Choroid plexus epithelial cell (primary cell): ENCODE measurements at regions not wholly inside any gene's neighbourhood (a gene's known extent, or its start where the extent isn't known, plus 50 kb on each side); places are given as distances from the start of the nearest gene placed in this dataset.

ENCODE experiments used
- DNase-seq: peaks from one replicate; pipeline ENCODE4 v3.0.0-alpha.2; 2010; ENCODE audit warnings: low read depth
- H3K4me3 ChIP-seq: 2 replicates; pipeline ENCODE4 v1.5.1; 2011; ENCODE audit warnings: low read depth, mild to moderate bottlenecking, control low read depth, low read length, moderate library complexity
- TF ChIP-seq, protein P1 (sequence below): conservative IDR thresholded peaks from 2 replicates; pipeline ENCODE4 v1.5.1; 2011; ENCODE audit warnings: low read depth, mild to moderate bottlenecking, control low read depth, inconsistent platforms, low read length, moderate library complexity

DNA sequence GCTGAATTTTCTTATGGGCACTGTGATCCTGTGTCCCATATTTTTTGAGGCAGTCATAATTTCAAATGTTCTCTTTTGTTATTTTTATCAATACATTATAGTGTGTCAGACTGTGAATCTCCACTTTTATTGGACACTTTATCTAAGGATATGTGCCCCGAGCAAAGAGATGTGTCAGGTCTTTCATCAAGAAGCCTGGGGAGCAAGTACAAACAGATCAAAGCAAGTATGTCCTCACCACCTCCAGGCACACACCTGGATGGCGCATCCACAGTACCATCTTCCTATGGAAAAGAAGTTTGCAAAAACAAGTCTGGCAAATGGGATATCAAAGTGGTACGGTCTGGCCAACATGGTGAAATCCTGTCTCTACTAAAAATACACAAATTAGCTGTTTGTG lies 81.0 kb upstream of the ZNF236 start:
- TF ChIP-seq, protein P1, sequence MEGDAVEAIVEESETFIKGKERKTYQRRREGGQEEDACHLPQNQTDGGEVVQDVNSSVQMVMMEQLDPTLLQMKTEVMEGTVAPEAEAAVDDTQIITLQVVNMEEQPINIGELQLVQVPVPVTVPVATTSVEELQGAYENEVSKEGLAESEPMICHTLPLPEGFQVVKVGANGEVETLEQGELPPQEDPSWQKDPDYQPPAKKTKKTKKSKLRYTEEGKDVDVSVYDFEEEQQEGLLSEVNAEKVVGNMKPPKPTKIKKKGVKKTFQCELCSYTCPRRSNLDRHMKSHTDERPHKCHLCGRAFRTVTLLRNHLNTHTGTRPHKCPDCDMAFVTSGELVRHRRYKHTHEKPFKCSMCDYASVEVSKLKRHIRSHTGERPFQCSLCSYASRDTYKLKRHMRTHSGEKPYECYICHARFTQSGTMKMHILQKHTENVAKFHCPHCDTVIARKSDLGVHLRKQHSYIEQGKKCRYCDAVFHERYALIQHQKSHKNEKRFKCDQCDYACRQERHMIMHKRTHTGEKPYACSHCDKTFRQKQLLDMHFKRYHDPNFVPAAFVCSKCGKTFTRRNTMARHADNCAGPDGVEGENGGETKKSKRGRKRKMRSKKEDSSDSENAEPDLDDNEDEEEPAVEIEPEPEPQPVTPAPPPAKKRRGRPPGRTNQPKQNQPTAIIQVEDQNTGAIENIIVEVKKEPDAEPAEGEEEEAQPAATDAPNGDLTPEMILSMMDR = no peak
- no peak overlapping the region for H3K4me3 ChIP-seq
- no peak for DNase-seq

DNA sequence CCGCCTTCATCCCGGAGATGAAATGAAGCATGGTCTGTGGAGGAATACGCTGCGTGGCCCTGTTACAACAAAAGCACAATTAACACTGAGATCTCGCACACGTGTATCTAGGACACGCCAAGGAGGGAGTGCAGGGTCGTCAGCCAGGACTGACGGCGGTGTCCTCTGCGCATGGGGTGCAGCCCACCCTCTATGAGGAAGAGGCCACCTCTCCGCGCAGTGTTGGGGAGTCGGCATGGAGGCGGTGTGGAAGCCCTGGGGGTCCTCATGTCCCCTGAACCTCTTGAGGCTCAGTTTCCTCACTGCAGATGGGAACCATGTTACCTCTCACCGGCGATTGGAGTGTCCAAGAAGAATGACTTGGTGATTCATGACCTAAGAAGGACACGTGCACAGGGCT lies 86.0 kb upstream of the ZNF236 start:
- TF ChIP-seq, protein P1 = no peak
- no peak overlapping the region for H3K4me3 ChIP-seq
- DNase-seq = no peak

DNA sequence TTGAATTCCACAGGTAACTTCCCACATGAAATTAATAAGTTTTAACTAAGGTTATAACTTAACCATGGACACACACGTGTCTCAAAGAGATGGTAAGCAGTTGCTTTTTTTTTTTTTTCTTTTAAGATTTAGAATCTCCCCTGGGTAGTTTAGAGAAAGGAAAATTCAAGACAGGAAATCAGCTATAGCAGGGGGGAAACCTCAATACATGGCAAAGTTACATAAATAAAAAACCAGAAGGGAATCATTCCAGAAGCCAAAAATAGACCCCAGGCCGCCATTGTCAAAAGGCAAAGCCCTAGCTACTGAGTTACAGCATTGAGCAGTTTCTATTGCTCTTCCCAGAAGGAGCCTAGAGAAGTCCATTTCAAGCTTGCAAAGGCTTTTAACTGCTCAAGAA lies 91.5 kb upstream of the ZNF236 start:
- DNase-seq = no peak
- TF ChIP-seq, protein P1 = no peak
- H3K4me3 ChIP-seq = no peak overlapping the region

DNA sequence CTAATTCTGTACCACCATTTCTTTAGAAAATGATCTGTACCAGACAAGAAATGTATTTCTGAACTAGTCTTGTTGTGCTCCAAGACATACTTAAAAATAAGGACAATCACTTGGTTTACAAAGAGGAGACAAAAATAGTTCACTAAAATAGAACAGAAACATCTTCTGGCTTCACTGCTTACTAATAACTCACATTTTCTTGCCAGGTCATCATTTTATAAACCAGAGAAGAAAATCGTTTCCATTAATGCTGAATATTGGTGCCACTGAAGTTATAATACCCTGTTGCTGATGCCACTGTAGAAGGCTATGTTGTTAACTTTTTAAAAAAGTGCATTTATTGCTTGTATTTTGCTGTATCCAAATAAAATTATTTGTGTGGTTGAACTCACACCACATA lies 94.8 kb upstream of the ZNF236 start:
- TF ChIP-seq, protein P1 = no peak
- no peak for DNase-seq
- H3K4me3 ChIP-seq = no peak overlapping the region

DNA sequence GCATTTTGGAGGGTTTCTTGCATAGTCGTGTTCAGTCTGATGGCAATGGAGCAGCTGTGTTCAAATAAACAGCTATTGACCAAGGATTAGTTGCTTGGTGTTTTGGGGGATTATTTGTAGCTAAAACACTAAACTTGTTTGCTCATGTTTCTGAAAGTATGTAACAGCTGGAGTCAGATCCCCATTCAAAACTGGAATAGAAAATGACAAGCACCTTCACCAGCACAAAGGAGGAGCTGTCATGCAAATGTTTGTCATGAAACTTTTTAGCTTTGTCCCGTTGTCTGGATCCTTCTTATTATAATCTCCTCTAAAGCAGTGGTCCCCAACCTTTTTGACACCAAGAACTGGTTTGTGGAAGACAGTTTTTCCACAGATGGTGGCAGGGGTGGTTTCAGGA lies 96.9 kb upstream of the ZNF236 start:
- no peak for DNase-seq
- TF ChIP-seq, protein P1 = no peak
- no peak overlapping the region for H3K4me3 ChIP-seq

DNA sequence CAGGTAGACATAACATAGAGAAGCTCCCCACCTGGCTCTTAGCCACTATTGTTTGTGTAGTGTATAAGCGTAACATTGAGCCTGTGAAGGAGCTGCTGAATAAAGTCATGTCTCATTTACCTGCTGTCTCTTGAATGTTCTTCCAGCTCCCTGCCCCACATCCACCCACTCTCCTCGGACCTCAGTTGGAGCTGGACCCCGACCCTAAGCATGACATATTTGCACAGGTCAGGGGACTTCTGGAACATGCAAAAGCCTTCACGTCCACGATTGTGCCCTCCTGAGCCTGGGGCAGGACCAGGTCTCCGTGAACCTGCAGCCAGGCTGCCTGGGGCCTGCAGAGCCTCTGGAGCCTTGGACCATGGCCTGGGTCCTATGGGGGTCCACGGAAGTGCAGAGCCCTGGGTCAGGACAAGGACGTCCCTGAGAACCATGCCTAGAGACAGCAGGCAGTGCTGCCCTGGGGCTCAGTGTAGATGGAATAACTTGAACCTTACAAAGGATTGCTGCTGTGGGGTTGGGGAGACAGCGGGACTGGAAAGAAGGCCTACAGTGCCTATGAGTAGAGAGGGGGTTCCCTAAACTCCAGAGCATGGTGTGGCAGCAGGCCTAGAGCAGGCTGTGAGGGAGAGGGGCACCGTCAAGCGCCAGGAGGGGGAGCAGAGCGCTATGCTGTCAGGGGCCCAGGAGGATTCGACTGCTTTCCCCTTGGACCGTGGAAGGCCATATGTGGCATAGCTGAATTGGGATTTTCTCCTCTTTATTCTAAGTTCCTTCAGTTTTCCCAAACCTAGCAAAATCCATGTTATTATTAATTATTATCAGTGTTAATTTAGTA lies 99.9 kb upstream of the ZNF236 start:
- TF ChIP-seq, protein P1 = no peak
- H3K4me3 ChIP-seq = no peak overlapping the region
- DNase-seq = no peak
